GM21526 (cell line): ENCODE measurements at regions not wholly inside any gene's neighbourhood (a gene's known extent, or its start where the extent isn't known, plus 50 kb on each side); places are given as distances from the start of the nearest gene placed in this dataset.

Experiments
- ATAC-seq: cut with Tn5 transposase; IDR thresholded peaks from one replicate; pipeline ENCODE4 v1.9.1; 2021; ENCODE audit warnings: moderate library complexity; ENCODE audit not compliant: unreplicated experiment, low FRiP score

DNA sequence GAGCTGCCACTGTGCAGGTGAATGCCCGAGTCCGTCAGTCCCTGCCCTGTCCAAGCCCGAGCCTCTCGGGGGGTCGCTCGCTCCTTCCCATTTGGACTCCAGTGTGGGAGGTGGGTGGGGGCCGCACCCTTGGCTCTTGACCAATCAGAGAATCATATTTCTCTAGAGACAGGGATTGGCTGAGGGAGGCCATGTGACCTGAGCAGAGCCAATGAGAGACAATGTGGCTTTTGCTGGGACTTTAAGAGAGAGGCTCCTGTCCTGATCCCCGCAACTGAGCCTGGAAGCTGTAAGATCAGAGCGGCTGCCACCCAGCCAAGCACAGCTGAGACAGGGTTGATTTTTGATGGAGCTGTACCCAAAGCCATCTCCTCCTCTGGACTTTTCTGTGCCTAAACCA, 199.3 kb downstream of the TFAP2C start:
- ATAC-seq: no peak

DNA sequence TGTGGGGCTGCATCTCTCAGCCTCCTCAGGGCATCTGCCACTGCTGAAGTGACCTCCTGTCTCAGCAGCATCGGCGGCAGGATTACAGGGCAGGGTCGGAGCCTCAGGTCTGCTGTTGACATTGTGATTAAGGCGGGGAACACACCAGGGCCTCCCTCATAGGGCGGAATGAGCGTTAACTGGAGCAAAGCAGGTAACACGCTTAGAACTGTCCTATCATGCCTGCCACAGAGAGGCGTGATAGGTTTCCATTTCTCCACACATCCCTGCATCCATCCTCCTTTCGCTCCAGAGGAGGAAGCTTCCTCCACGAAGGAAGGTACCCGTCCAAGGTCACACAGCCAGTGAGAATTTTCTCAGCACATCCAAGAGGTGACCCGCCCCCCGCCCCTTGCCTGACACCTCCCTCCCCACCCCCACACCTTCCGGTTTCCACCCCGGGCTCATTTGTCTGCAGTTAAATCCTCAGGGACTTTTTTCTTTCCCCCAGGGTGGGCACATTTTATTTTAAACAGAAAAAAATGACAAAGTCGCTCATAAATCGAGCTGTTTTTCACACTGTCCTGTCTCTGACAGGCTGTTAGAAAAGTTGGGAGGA, 200.8 kb downstream of the TFAP2C start:
- no peak for ATAC-seq

DNA sequence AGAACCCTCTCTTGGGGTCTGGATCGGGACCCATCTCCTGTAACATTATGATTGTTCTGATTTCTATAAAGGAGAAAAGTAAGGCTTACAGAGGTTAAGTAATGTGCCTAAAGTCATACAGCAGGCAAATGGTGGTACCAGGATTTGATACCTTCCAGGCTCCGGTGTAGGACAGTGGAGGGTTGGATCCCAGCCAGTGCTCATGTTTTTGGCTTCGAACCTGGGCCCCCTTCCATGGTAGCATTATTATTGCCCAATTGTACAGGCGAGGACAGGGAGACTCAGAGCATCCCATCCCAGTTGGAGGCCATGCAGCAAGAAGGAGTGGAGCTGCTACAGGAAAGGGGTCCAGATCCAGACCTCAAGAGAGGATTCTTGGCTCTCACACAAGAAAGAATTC, 202.7 kb downstream of the TFAP2C start:
- no peak for ATAC-seq

DNA sequence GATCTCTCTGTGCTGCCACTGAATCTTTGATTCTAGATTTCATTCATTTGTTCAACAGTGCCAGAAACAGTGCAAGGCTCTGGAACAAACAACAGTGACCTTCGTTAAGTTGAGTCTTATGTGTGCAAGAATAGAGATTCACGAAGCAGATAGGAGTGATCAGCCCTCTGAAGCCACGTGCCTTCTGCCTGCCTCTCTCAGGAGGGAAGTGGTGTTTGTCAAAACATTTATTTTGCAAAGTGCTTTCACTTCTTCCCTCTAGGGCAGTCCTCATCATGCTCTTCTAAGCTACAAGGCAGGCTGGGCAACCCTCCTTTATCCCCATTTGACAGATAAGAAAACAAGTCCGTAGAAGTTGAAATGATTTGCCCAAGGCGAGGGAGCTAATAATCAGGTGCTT, 204.3 kb downstream of the TFAP2C start:
- ATAC-seq: no peak

DNA sequence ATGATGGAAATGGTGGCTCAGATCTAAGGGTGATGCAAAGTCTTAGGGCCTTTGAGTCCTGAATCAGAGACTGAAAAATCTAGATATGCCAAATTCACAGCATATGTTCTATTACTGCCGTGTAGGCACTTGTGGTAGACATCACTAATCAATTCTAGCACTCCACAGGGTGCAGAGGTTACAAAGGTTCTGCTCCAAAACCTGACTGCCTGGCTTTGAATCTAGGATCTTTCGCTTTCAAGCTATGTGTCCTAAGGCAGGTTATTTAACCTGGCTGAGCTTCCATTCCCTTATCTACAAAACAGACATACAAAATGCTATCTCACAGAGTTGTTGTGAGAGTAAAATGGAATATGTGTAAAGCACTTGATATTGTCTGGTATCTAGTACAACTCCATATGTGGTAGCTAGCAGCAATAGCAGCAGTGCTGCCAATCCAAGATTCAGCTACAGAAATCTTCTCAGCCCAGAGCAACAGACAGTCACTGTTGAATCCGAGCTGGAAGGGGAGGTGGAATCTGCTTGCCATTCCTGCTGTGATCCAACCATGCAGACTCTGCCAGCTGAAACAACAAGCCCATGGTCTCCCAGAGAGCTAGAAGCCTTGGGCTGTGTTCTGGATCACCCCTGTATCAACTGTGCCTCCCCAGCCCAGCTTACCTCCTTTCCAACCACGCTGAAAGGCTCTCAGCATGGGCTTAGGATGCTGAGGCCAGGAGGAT, 206.9 kb downstream of the TFAP2C start:
- ATAC-seq: no peak

DNA sequence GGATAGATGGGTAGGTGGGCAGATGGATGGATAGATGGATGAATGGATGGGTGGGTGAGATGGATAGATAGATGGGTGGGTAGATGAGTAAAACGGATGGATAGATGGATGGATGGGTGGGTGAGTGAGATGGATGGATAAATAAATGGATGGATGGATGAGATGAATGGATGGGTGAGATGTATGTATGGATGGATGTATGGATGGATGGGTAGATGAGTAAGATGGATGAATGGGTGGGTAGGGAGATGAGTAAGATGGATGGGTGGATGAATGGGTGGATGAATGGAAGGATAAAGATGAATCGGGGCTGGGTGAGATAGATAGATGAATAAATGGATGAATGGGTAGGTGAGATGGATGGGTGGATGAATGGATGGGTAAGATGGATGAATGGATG, 210.1 kb downstream of the TFAP2C start:
- no peak for ATAC-seq

DNA sequence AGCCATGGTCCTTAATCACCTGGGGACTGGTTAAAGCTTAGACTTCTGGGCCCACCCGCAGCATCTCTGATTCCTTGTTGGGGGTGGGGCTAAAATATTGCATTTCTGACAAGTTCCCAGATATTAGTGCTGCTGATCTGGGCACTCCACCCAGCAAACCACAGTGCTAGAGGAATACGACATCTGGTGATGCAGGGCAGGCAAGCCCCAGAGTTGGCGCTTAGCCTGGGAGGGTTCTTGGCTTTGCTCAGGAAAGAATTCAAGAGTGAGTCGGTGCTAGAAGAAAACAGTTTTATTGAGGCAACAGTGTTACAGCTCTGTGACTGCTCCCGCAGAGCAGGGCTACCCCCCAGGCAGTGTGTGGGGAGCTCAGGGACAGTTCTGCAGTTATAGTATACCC, 210.7 kb downstream of the TFAP2C start:
- no peak for ATAC-seq

DNA sequence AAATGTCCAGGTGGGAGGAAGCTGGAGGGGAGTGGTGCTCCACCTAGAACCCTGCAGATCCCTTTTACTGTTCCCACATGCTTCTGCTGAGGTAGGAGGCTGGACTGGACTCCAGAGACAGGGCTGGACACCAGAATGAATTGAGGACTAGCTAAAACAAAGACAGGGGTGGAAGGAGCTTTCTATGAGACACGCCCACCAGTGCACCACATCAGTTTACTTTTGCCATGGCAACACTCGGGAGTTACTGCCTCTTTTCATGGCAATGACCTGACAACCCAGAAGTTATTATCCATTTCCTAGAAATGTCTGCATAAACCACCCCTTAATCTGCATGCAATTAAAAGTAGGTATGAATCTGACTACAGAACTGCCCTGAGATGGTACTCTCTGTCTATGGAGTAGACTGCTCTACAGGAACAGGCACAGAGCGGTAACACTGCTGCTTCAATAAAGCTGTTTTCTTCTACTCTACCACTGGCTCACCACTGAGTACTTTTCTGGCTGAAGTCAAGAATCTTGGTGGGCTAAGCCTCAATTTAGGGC, 211.7 kb downstream of the TFAP2C start:
- ATAC-seq: no peak

DNA sequence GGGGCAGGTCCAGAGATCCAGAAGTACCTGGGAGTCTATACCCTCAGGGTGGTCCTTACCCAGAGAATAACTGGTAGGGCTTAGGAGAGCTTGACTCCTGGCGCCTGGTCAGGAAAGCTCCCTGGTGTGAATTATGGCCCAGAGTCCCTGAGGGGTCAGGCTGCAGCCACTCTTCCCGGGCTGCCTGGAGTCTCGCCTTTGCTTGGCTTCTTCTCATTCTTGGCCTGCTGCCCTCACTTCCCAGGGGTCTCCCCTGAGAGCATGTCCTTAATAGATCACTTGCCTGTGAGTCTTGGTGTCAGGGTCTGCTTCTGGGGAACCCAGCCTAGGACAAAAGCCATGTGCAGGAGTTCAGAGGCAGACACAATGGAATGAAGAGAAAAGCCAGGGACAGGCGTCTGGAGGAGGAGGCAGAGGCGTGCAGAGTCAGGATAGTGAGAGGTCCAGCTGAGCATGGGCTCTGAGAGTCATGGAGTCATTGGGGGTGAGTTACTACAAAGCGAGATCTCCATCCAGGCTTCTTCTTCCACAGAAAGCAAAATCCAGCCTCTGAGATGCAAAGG, 212.3 kb downstream of the TFAP2C start:
- ATAC-seq: no peak

DNA sequence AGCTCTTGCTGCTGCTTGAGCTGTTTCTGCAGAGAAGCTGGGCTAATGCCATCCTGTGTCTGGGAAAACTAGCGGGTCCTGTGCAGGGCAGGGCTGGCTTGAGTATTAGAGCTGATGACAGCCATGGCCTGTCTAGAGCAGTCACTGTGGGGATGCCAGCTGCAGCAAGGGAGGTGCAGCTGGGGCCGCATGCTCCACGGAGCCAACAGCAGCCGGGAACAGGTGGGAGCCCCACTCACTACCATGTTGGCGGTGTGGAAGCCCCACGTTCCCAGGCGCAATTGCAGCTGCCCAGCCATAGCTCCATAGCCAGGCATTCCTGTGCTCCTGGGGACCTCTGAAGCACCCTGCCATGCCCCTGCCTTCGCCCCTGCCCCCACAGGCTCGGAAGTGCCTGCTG, 212.9 kb downstream of the TFAP2C start:
- ATAC-seq: no peak

DNA sequence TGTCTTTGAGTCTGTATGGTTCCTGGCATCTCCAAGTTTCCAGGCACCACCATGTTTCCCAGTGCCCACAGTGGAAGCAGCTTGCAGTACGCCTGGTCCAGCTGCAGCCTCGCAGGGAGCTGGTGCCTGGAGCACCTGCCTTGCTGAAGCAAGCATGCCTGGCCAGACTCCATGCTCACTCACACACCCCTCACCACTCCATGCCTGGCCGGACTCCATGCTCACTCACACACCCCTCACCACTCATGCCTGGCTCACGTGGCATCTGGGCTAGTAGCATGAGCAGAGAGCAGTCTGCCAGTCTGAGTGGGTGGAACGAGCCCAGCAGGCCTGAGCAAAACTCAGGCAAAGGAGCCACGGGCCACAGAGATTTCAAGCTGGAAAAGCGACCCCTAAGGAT, 214.3 kb downstream of the TFAP2C start:
- ATAC-seq: no peak

DNA sequence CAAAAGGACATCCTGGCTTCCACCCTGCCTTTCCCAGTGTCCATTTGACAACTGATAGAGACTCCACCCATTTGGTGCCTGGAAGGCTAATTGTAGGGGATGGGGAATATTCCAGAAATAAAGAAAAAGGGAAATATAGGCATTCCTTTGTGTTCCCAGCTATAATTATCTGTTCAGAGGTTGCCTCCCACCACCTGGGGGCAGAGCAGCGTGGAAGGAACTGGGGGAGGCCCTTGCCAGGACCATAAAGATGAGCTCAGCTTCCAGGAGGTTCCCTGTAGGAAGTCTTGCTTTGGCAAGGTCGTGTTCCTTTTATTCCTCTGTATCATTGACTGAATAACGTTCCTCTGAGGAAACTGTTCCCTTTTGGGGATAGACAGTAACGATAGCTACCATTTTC, 214.7 kb downstream of the TFAP2C start:
- no peak for ATAC-seq

DNA sequence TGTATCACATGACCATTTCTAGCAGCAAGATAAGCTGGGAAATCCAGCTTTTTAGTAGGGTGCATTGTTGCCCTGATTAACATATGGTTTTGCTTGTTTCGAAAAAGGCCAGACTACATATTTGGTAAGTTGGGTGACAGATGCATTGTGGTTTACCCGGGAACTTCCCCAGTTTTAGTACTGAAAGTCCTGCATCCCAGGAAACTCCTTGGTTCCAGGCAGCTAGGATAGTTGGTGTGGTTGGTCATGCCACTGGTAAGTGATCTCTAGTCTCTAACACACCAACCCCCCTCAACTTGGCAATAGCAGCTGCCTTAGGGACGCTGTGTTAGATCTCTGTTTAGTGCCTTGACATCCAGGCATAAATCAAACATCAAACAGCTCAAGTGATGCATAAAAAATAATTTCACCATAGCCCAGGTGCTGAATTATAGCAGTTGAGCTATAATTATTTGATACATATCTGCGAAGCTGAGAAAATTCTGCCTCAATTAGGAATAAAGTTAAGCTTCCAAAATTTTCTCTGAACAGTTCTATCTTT, 216.5 kb downstream of the TFAP2C start:
- no peak for ATAC-seq

DNA sequence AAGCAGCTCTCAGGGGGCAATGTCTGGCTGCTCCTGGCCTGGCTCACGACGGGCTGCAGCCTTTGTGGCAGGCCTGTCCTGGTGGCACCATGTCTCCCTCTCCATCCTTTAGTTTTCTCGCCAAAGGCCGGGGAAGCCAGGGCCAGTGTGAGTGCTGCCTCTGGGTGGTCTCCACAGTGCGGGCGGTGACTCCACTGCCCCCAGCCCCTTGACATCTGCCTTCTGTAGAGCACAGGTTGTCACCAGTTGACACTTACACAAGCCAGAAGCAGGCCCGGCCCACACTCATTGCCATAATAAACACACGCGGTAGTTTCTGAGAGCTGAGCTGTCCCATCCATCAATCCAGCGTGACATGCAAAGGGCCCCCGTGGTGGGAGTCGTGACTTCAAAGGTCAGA, 219.5 kb downstream of the TFAP2C start:
- no peak for ATAC-seq

DNA sequence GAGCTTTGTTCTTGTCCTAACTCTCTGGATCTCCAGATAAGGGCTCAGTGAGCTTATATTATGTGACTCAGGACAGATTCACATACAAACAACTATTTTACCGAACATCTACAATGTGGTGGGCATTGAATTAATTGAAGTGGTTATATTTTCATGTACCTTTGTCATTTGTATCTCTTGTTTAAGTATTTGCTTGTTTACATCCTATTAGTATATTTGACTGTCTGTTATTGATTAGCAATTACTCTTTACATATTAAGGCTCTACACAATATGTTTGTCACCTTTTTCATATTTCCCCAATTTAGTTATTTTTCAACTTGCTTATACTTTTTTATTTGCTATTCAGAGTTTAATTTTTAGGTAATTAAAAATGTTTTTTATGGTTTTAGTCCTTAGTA, 222.4 kb downstream of the TFAP2C start:
- ATAC-seq: no peak

DNA sequence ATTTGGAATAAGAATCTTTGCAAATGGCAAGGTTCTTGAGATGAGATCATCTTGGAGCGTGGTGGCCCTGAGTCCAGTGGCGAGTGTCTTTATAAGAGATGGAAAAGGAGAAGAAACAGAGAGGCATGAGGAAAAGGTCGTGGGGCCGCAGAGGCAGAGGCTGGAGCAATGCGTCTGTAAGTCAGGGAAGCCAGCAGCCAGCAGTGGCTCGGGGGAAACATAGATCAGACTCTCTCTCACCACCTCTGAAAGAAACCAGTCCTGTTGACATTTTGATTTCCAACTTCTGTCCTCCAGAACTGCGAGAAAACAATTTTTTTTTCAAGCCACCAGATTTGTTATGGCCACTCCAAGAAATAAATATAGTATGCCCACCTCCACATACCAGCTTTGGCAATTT, 226.6 kb downstream of the TFAP2C start:
- no peak for ATAC-seq

DNA sequence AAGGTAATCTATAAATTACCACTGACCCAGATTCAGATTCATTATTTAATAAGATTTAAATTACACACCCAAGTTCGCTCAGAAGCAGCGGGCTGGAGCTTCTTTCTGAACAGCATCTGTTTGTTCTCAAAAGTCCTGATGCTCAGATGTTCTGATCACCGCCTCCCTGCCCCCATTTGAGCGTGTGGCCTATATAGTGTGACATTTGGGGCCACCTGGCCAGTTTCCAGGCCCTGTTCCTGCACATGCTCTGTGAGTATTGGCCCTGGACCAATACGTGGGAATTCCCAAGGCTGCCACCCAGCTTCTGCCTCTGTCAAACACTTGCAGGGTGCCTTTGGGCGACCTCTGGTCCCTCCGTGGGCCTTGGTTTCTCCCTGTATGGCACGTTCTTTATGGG, 228.8 kb downstream of the TFAP2C start:
- no peak for ATAC-seq

DNA sequence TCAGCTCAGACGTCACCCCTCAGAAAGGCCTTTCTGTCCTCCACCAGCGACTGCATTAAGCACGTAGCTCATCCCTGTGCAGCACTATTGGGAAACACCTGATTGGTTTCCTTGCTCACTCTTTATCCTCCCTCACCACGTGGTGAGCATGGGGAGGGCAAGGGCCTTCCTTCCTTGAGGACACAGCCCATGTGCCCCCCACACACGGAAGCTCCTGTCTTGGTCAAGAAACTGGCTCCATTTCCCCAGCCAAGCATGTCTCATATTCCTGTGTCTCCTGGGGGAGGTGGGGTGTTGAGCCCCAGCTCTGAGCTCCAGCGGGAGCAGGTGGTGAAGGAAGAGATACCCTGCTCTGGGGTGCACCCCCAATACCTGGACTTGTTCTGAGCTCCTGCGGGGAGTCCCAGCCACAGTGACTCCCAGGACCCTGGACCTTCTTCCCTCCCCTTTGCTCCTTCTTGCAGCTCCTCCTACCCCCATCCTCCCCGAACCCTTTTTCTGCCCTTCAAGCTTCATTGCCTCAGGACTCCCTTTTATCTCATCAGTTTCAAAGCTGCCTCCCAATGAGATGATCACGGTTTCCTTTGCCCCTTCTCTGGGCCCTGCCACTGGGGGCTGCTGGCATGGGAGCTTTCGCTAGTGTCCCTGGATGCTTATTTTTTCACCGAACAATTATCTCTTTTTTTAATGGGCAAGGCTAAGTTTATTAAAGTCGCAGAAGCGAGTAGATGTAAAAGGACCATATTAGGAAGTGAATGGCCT, 230.1 kb downstream of the TFAP2C start:
- ATAC-seq: no peak

DNA sequence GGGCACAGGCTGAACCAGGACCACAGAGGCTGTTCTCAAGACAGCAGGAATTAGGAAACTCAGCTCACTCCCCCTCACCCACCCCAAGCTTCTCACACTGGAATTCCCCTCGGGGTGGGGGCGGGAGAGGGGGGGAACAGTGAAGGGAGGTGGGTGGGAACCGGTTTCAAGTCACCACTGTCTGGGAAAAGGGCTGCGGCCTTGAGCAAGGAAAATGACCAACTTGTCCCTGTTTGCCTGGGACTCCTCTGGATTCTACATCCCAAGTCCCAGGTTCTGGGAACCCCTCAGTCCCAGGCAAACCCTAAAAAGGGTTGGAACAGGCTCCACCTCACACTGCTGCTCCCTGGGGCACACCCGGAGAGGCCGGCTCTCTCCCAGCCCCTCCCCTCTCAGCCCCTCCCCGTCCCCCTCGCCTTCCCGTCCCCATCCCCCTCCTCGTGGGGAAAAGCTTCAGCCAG, 230.7 kb downstream of the TFAP2C start:
- ATAC-seq: no peak

DNA sequence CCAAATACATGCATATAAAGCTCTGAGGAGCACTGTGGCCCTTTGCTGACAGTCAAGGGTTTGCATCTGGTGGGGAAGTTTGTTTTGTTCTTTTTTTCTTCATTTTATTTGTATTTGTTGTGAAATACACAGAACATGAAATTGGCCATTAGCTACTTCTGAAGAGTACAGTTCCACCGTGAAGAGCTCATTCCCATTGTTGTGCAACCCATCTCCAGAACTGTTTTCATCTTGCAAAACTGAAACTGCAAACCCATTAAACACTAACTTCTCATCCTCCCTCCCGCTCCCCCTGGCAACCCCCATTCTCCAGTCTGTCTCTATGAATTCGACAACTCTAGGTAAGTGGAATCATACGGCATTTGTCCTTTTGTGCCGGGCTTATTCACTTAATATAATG, 231.3 kb downstream of the TFAP2C start:
- ATAC-seq: no peak

DNA sequence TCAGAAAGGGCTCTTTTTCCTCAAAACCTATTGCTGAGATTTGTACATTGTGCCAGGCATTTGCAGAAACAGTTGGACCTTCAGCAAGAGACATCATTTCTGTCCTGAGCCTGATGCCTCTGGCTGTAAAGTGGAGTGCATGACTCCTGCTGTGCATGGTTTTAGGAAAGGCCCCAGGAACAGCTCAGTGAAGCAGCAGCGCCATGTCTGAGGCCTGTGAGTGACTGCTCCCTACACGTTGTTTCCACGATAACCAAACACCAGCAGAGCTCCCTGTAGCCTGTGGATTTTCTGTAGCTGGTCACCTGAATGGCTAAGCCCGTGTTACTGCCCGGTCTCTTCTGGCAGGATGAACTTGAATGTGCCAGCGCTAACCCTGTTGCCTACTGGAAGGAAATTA, 232.5 kb downstream of the TFAP2C start:
- no peak for ATAC-seq
